Mesodermal cell (in vitro differentiated cells): ENCODE measurements at regions not wholly inside any gene's neighbourhood (a gene's known extent, or its start where the extent isn't known, plus 50 kb on each side); places are given as distances from the start of the nearest gene placed in this dataset.
A peak's percentile ranks its signal among the peaks of the same experiment; 100 is the strongest.

Experiments
- H3K27ac ChIP-seq: 2 replicates; pipeline ENCODE4 v1.7.0; 2013; ENCODE audit warnings: mild to moderate bottlenecking, low read depth, low read length, moderate library complexity; ENCODE audit not compliant: severe bottlenecking
- H3K36me3 ChIP-seq: 2 replicates; pipeline ENCODE4 v1.7.1; 2013; ENCODE audit warnings: mild to moderate bottlenecking, low read length, moderate library complexity; ENCODE audit not compliant: control insufficient read depth, insufficient read depth
- H3K4me1 ChIP-seq: one replicate; pipeline ENCODE4 v1.7.1; 2013; ENCODE audit warnings: mild to moderate bottlenecking, low read length; ENCODE audit not compliant: insufficient read depth, control insufficient read depth, poor library complexity, severe bottlenecking
- H3K4me3 ChIP-seq: 2 replicates; pipeline ENCODE4 v1.7.0; 2013; ENCODE audit warnings: low read length, control low read depth, mild to moderate bottlenecking; ENCODE audit not compliant: insufficient read depth, poor library complexity, severe bottlenecking; ENCODE audit errors: extremely low read depth
- H3K9me3 ChIP-seq: 2 replicates; pipeline ENCODE4 v1.7.1; 2013; ENCODE audit warnings: mild to moderate bottlenecking, low read length, moderate library complexity; ENCODE audit not compliant: control insufficient read depth
- WGBS, 2 experiments: methylation state at CpG; one replicate each; pipeline ENCODE4 v1.1.5; 2013; ENCODE audit warnings: missing lambda C conversion rate in 2 of 2; ENCODE audit not compliant: insufficient coverage in 2 of 2; 5-methylcytosine and 5-hydroxymethylcytosine counted together

DNA sequence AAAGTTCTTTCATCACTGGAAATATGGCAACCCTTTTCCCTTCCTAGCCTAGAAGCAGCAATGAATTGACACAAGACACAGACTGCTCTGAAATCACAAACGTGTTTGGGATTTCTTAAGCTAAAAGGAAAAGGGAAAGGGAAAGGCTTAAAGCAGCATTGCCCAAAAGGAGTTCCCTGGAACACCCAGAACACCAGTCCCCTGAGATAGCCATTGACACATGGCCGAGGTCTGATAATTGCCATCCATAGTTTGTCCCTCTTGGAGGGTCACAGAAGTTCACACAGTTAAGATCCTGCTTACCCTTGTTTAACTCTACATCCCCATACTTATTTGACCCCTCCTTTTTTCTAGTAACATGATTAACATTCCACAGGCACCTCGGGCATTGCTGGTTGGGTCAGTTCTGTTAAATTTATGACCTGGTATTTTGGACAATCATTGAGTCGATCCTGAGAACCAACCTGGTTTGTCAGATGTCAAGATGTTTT is 72.9 kb downstream of the ZNF281 start:
- Histone ChIP-seq H3K36me3 (no peaks in the 10 kb centered on the region), H3K27ac (peak overlapping the region; percentile 88), H3K9me3 (no peaks in the 10 kb centered on the region), H3K4me1 (peaks cover 25% of the 10 kb centered on the region), H3K4me3 (no peak overlapping the region)
- WGBS, 2 experiments: 41 to 45% methylated on average over 1 to 2 of the region's 4 CpGs

DNA sequence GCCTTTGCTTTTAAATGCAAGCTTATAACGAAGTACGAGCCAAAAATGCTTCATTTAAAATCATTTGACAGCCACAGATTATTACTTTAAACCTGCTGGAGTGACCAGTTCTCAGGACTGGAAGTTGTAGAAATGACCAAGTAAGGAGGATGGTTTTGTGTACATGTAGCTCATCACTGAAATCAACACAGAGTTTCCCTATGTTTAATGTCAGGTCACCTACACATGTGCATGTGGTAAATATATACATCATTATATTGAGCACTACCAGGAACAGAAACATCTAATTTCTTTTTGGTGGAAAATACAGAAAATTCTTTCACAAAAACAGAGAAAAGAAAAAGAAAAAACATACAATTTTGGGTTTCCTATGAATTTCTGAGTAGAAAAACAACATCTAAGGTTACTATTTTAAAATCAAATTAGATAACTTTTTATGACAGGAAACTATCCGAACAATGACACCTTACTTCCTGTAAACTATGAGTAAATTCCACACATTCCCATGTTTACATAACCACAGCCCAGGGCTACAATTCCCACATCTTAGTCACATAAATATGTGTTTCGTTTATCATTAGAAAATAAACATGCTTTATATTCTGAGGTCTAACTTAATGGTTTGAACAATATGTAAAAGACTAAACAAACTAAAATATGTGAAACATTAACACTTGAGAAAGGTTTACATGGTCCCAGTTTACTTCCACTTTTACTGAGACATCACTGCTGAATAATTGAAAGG is 73.6 kb downstream of the ZNF281 start:
- H3K4me3 ChIP-seq: no peak overlapping the region
- no peaks in the 10 kb centered on the region for H3K9me3 ChIP-seq
- WGBS, 2 experiments: 90% methylated on average over 2 of the region's 4 CpGs; no CpG with 5 or more reads in 1 of the 2 experiments
- no peaks in the 10 kb centered on the region for H3K36me3 ChIP-seq
- peak overlapping the region; percentile 88 for H3K27ac ChIP-seq
- H3K4me1 ChIP-seq: peaks cover 32% of the 10 kb centered on the region

DNA sequence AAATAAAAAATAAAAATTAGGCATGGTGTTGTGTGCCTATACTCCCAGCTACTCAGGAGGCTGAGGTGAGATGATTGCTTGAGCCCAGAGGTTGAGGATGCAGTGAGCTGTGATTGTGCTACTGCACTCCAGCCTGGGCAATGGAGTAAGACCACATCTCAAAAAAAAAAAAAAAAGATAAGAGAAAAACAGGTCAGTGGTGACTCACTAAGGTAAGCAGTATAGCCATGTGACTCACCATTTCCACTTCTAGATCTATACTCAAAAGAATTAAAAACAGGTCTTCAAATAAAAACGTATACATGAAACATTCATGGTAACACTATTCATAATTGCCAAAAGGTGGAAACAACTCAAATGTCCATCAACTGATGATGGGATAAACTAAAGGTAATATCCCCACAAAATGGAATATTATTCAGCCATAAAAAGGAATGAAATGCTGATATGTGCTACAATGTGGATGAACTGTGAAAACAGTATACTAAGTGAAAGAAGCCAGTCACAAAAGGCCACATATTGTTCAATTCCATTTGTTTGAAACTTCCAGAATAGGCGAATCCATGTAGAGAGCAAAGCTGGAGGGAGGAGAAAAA is 75.1 kb downstream of the ZNF281 start:
- no peaks in the 10 kb centered on the region for H3K36me3 ChIP-seq
- H3K9me3 ChIP-seq: no peaks in the 10 kb centered on the region
- no peak overlapping the region for H3K27ac ChIP-seq
- 100% methylated on average over 1 of the region's 2 CpGs for WGBS, 2 experiments
- peaks cover 47% of the 10 kb centered on the region for H3K4me1 ChIP-seq
- no peak overlapping the region for H3K4me3 ChIP-seq

DNA sequence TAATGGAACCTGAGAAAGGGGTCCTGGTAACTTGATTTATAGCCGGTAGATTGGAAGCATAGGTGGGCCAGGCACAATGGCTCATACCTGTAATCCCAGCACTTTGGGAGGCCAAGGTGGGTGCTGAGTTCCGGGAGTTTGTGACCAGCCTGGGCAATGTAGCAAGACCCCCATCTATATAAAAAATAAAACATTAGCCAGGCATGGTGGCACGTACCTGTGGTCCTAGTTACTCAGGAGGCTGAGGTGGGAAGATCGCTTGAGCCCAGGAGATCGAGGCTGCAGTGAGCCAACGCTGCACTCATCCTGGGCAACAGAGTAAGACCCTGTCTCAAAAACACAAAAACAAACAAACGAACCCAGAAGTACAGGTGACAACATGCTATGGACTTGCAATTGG is 76.5 kb downstream of the ZNF281 start:
- no peaks in the 10 kb centered on the region for H3K9me3 ChIP-seq
- peaks cover 59% of the 10 kb centered on the region for H3K4me1 ChIP-seq
- 87 to 89% methylated on average over 5 to 6 of the region's 7 CpGs for WGBS, 2 experiments
- no peak overlapping the region for H3K4me3 ChIP-seq
- no peak overlapping the region for H3K27ac ChIP-seq
- no peaks in the 10 kb centered on the region for H3K36me3 ChIP-seq

DNA sequence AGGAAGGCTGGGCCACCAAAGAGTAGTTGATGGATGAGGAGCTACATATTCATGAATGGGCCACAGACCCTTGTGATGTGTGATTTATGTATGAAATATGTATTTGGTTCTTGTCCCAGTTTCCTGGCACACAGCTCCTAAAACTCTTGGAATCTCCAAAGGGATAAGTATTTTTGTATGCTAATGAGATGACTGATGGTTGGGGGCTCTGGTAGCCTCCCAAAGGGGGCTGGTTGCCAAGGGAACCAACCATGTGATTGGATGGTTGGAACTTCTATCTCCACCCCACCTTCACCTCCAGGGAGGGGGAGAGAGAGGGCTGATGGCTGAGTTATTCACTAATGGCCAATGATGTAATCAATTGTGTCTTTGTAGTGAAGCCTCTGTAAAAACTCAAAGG is 77.1 kb downstream of the ZNF281 start:
- Histone ChIP-seq H3K9me3 (no peaks in the 10 kb centered on the region), H3K27ac (no peak overlapping the region), H3K4me3 (no peak overlapping the region), H3K4me1 (peaks cover 58% of the 10 kb centered on the region), H3K36me3 (no peaks in the 10 kb centered on the region)

DNA sequence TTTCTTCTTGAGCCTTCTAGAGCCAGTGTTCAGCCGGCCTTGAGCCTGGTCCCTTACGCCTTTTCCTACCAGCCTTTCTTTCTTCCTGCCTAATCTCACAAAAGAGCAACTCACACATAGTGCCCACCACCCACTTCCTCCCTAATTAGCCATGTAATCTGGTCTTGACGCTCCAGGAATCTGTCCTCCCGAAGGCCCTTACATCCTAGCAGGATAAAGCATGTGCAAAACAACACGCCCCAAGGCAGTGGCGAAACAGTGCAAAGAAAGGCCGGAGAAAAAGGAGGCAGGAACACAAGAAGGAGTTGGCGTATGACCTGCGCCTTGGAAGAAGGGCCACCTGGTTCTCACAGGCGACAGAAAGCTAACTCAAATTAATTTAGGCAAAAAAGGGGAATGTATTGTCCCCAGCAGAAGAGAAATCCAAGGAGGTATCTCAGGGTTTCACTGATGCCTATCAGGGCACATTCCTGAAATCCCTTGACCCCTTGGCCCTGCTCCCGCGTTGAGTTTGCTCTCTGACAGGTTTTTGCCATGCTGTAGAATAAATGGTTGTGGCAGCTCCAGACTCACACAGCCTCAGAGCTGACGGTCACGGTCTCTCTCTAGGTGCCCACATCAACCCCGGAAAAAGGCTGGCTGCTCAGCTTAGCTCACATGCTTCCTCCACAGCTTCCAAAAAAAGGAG is 79.0 kb downstream of the ZNF281 start:
- Histone ChIP-seq H3K27ac (peak overlapping the region; percentile 93), H3K9me3 (no peaks in the 10 kb centered on the region), H3K4me3 (no peak overlapping the region), H3K4me1 (peaks cover 40% of the 10 kb centered on the region), H3K36me3 (no peaks in the 10 kb centered on the region)
- WGBS, 2 experiments: 23 to 47% methylated on average over 10 of the region's 15 CpGs

DNA sequence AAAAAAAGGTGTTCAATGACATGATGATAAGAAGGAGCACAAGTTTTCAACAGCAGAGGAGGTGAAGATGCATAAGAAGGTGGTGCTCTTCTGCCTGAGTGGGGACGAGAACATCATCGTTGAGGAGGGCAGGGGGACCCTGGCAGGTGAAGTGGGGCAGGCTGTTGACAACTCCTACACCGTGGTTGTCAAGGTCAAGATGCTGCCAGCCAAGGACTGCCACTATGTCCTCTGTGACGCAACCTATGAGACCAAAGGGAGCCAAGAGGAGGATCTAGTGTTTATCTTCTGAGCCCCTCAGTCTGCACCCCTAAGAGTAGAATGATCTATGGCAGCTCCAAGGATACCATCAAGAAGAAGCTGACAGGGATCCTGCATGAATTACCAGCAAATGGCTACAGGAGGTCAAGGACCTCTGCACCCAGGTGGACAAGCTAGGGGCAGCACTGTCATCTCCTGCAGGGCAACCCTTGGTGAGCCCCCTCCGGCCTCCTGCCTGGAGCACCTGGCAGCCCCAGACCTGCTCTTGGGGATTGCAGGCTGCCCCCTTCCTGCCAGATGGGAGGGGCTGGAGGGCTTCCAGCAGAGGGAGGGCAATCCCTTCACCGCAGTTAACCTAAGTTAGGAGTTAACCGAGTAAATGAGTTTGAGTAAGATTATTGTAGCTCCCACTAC is 80.5 kb downstream of the ZNF281 start:
- Histone ChIP-seq H3K27ac (no peak overlapping the region), H3K36me3 (no peaks in the 10 kb centered on the region), H3K9me3 (no peaks in the 10 kb centered on the region), H3K4me3 (no peak overlapping the region), H3K4me1 (peaks cover 39% of the 10 kb centered on the region)
- 92 to 96% methylated on average over 4 of the region's 7 CpGs for WGBS, 2 experiments

DNA sequence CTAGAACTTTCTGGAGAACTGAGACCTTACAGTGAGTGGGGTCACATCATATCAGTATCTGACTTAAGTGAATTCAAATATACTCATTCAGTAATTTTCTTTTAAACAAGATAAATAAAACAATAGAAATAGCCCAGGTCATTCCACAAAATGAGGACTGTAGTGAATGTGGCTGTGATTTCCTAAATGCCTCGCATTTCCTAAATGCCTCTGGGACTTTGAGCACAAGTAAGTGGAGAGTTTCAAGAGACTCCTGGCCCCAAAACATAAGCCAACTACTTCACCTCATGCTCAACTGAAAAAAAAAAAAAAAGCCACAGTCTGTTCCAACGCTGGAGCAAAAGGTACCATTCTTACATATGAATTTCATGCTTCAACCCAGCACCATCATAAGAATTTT is 81.5 kb downstream of the ZNF281 start:
- H3K9me3 ChIP-seq: no peaks in the 10 kb centered on the region
- H3K4me3 ChIP-seq: no peak overlapping the region
- H3K36me3 ChIP-seq: no peaks in the 10 kb centered on the region
- H3K4me1 ChIP-seq: peaks cover 39% of the 10 kb centered on the region
- no peak overlapping the region for H3K27ac ChIP-seq
- 50% methylated on average over 1 of the region's 2 CpGs; no CpG with 5 or more reads in 1 of the 2 experiments for WGBS, 2 experiments

DNA sequence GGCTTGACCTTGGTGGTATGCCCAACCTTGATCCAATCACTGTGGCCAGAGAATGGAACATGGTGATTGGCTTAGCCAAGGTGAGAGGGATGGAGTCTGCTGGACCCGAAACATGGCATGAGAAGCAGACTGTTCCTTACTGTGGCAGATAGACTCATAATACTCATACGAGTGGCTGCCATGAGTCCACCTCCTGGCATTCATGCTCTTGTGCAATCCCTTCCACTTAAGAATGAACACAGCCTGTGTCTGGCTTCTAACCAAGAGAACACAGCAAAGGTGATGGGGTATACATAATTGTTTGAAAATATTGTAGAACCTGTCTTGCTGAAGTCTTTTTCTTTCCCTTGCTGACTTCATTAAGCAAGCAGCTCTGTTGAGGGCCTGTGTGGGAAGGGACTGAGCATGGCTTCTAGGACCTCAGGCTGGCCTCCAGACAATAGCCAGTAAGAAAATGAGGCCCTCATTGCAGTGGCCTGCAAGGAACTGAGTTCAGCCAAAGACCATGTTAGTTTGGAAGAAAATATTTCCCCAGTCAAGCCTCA is 85.9 kb downstream of the ZNF281 start:
- no peaks in the 10 kb centered on the region for H3K36me3 ChIP-seq

DNA sequence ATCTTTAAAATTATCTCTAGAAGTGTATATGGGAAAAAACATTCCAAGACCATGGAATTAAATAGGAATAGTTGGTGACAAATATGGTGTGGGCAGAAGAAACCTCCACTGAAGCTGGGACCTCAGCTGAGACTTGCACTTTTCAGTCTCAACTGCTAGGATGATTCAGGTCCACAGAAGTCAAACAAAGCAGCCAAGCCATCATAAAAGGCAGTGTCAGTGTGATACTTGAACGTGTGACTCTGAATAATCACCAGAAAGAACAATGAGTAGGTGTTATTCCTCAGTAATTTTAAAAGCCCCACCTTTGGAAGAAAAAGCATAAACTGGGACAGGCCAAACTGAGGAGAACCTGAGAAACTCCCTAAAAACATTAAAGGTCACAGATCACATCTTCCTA is 90.7 kb downstream of the ZNF281 start:
- no CpG with 5 or more reads among the region's 1 CpG for WGBS, 2 experiments
- H3K4me3 ChIP-seq: no peak overlapping the region
- no peak overlapping the region for H3K27ac ChIP-seq
- H3K36me3 ChIP-seq: no peaks in the 10 kb centered on the region
- peaks cover 14% of the 10 kb centered on the region for H3K4me1 ChIP-seq
- H3K9me3 ChIP-seq: no peaks in the 10 kb centered on the region

More for the DNA sequence above, 85.9 kb downstream of the ZNF281 start:
- Histone ChIP-seq H3K4me3 (no peak overlapping the region), H3K4me1 (peaks cover 24% of the 10 kb centered on the region), H3K9me3 (no peaks in the 10 kb centered on the region), H3K27ac (no peak overlapping the region)
- WGBS, 2 experiments: 71 to 100% methylated on average over 1 to 2 of the region's 2 CpGs
